DMS 273 (cell line): ENCODE measurements at regions not wholly inside any gene's neighbourhood (a gene's known extent, or its start where the extent isn't known, plus 50 kb on each side); places are given as distances from the start of the nearest gene placed in this dataset.

Experiments used
- DNase-seq: peaks from one replicate; lab custom pipeline; 2025; ENCODE audit not compliant: unreplicated experiment; lab: John Stamatoyannopoulos, UW

DNA sequence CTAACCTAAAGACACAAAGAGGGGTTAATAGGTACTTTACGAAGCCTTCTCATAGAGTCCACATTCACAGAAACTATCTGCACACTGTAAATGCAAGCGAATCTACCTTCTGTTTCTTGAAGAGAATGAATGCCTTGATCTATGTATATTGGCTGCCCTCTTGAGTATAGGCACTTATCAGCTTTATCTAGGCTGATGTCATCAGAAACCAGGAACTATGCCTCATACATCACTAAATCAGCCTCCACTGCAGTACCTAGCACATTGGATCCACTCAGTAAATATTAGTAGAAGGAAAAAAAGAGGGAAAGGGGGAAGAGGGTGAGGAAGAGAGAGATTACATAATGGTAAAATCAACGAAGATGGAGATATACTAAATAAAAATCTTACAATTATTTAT, 477.1 kb downstream of the CAAP1 start:
- DNase-seq, result no peak

GRCh38 chr9:26413611-26414010, 479.0 kb downstream of the CAAP1 start:
- no peak for DNase-seq

- no peak for DNase-seq
Observed at GRCh38 chr9:26412446-26412845, 480.2 kb downstream of the CAAP1 start.

- no peak for DNase-seq
Observed at GRCh38 chr9:26406676-26407075, 485.9 kb downstream of the CAAP1 start.

GRCh38 chr9:26399556-26399955, 493.0 kb downstream of the CAAP1 start:
- no peak for DNase-seq

DNA sequence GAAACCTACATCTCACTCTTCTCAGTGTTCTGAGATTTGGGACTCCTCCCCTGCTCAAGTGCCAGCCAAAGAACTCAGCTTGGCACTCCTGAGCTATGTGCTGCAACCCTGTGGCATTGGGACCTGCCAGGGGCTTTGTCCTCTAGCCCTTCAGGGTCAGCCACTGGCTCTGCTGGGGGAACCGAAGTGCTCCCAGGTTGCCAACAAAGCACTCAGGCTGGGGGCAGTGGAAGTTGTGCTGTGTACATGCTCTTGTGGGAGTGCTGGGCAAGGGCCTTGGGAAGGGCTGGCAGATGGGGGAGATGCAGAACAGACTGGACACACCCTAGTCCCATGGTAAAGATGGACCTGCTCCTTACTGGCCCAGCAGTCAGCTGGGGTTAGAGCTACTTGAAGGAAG, 498.6 kb downstream of the CAAP1 start:
- DNase-seq, result no peak

GRCh38 chr9:26392639-26393038, 500.0 kb downstream of the CAAP1 start:
- DNase-seq, result no peak

- no peak for DNase-seq
Observed at GRCh38 chr9:26391036-26391435, 501.6 kb downstream of the CAAP1 start.

DNA sequence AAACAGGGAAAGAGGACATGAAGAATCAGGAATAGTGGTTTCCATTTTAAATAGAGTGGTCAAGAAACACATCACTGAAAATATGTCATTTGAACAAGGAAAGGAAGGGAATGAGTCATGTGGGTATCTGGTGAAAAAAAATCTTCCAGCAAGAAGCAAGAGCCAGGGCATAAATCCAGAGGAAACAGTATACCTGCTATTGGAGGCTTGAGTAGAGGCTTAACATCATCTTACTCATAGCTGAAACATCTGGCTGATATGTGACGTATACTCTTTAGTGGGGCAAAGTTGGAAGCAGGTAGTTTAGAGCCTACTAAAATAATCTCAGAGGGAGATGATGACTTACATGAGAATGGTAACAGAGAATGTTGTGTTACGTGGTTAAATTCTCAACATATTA, 517.2 kb downstream of the CAAP1 start:
- no peak for DNase-seq

GRCh38 chr9:26373616-26374015, 519.0 kb downstream of the CAAP1 start:
- DNase-seq, result no peak

- DNase-seq, result no peak
Observed at GRCh38 chr9:26371236-26371635, 521.4 kb downstream of the CAAP1 start.

DNA sequence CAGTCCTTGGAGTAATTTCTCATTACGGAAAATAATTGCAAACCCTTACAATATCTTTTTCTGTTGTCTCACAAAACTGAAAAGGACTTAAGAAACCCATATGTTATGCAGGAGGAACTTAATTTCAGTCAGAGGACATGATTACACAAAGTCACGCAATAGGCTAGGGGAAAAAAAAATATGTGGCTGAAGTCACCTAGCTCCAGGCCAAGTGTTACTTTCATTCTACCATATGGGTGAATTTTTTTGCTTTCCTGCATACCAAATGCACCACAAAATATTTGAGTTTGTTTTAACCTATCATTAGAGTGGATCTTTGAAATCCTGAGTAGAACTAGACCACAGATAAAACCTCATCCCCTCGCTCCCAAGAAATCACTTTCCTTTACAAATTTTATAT, 523.5 kb downstream of the CAAP1 start:
- no peak for DNase-seq

DNA sequence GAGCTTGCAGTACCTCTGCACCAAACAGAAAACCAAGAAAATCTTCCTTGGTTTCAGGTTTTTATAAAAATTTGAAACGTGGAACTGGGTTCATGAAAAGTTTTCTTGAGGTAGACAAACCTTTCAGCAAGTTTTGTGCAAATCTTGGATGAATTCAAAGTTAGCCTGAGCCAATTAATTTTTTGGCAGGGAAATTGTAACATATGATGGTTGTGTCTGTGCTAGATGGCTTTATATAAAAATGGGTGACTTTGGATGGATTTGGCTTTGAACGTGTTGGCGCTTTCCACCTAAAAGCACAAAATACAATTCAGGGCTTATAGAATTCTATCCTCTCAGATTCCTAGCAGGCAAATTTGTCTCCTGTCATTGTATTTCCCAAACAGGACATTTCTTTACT, 524.4 kb downstream of the CAAP1 start:
- DNase-seq, result no peak

DNA sequence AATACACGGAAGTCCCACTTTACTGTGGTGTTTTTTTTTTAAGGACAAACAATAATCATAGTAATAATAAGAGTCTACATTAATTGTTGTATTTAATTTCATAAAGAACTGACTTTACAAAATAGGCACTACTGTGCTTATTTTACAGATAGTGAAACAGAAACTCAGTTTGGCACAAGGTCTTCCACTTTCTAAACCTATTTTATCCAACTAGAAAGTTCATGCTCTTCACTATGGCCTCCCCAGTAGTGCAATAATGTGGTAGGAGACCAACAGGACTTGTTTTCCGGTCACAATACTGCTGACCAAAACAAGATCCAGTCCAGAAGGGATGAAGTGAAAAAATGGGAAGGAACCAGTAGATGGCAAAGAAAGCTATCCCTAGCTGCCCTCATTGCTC, 531.6 kb downstream of the CAAP1 start:
- DNase-seq, result no peak

DNA sequence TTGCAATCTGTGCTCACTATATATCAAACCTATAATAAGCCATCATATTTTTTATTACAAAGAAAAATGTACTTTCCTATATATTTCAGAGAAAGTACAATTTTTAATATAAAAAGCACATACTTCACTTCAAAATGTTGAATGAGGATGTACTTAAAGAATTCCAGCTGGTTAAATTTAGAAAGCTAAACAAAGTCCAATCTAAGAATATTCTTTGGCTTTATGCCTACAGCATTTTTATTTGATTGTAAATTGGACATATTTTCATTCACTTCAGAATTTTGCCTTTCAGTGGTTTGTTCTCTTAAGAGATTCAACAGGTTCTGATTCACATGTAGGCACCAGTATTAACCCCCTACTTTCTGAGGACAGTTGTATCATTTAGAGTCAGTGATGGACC, 533.8 kb downstream of the CAAP1 start:
- DNase-seq, result no peak

DNA sequence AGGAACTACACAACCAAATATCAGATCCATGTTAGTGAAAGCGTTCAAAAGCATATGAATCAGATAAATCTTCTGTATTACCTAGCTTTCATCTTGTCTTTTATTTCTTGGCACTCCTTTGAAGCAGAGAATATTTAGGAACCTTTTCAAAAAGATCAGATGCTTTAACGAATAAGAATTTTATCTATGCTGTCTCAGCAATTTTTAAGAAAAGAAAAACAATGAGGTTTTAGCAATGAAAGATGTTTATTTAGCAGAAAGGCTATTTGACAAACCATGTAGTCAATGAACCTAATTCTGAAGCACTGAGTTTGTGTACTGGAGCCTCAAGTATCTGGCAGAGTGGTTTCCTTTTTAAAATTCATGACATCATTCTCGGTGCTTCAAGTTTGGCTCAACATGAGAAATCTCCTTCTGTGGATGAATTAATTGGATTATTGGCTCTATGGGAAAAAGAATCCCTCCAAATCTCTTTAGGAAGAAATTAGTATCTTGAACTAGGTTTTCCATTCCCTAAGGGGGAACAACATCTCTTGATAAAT, 534.7 kb downstream of the CAAP1 start:
- no peak for DNase-seq

DNA sequence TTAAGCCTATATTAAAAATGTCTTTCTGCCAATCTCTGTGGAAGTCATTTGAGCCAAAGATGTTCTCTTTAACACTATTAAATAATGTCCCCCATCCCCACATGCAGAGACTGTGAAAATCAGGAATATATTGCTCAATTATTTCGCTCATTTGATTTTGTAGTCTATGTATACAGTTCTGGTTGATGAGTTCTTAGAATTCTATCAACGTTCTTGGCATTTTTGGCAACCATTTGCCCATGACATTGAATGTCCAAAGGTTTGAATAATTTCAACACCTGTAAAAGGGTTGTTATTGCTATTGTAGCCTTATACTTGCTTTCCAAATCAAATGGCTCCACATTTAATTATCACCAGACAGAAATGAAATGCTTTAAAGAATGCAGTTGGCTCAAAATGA, 536.1 kb downstream of the CAAP1 start:
- DNase-seq, result no peak

DNA sequence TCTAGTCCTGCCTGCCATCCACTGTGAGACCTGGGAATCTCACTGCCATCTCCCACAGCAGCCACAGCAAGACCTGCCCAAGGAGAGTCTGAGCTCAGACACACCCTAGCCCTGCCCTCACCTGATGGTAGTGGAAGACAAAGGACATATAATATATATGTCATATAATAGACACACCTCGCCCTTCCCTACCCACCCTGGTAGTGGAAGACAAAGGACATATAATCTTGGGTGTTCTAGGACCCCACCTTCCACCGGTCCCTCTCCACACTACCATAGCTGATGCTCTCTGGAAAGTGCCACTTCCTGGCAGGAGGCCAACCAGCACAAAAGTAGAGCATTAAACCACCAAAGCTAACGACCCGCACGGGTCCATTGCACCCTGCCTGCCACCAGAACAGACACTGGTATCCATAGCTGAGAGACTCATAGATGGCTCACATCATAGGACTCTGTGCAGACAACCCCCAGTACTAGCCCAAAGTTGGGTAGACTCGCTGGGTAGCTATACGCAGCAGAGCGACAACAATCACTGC, 545.6 kb downstream of the CAAP1 start:
- no peak for DNase-seq

DNA sequence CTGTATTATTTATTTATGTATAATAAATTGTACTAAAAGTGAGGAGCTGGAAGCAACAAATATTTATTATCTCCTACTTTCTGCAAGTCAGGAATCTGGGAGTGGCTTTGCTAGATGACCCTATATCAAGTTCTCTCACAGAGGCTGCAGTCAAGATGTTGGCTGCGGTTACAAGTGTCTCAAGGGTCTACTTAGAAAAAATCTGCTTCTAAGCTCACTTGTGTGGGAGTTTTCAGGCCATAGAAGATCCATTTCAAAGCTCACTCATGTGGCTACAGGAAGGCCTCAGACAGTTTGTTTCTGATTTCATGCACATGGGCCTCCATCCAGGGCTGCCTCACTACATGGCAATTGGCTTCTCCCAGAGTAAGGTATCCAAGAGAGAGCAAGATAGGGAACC, 551.1 kb downstream of the CAAP1 start:
- DNase-seq, result no peak

DNA sequence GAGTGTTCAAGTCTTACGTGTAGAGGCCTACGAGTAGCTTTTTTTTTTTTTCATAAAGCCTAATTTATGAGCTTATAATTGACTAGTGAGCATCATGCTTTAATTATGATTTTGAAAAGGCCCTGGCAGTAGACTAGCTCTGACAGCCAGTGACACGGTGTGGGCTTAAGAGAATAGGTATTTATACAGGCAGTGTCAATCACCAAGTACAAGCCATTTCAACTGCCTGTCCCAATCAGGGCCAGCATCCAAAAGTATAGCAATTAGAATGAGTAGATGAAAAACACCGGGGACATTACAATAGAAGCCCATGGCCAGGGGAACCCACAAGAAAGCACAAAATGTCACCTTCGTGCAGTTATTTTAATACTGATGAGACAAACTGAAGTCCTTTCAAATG, 552.8 kb downstream of the CAAP1 start:
- DNase-seq, result no peak

DNA sequence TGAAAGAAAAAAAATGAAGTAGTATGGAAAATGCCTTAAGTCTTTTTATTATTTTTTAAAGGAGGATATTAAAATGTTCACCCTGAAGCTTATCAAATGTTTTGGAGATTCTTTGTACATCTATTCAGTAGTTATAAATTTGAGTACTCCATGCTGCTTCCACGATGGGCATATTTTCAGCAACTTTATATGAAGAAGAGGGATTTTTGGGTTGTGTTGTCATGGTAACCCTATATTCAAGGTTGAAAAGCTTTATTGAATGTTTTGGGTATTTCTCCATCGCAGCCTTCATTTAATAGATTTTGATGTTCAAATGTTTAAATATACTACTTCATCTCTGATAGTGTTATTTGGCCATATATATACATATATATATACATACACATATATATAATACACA, 557.5 kb downstream of the CAAP1 start:
- DNase-seq, result no peak

DNA sequence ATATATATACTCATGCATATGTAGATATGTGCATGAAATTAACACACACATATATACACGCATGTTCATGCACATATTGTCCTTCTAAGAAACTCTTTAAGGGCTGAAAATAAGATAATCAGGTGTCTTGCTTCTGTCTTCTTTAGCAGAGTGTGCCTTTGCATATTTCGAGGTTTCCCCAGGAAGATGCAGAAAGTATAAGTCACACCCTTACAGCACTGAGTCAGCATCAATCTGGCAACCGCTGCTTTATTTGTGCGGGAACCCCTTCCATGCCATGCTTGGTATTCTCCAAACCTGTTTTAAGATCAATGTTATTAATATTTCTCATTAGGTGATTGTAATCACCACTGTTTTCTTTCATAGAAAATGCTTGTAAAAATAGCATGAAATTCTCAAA, 557.9 kb downstream of the CAAP1 start:
- DNase-seq, result no peak

- no peak for DNase-seq
Observed at GRCh38 chr9:26331223-26331622, 561.4 kb downstream of the CAAP1 start.

DNA sequence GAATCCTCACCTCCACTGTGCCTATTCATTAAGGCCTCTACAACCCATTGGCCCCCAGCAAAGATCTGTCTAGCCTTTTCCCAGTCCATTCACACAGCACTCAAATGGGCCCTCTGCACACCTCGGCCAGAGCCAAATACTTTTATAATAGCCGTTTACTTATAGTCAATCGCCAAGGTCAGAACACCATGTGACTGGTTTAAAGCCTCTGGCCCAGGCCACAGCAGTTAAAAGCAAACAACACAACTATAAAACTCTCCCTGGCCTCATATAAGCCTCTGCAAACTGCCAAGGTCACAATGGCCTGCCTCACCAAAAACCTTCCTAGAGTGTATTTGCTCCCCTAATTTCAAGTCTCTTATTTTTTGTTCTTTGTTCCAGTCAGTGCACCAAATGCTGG, 562.6 kb downstream of the CAAP1 start:
- DNase-seq, result no peak
